ENCODE measurements at regions not wholly inside any gene's neighbourhood (a gene's known extent, or its start where the extent isn't known, plus 50 kb on each side); places are given as distances from the start of the nearest gene placed in this dataset.

DNA sequence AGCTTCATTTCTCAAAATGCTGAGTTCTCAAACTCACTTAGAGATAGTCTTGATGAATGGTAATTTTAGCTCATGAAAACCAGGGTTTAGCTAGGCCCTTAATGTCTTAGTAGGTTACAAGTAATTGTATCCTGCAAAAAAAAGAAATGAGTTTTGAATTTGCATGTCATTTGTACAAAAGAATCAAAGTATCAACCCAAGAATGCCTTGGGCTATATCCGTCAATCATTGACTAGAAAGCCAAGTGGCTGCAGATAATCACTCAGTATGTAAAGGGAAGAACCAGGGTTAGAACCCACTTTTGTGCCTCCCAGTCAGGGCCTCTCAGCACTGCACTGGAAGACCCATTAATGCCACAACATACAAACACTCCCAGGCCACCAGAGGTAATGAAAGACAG lies 427.6 kb upstream of the MDFIC2 start:
- DNase-seq (ENCODE audit: low spot score) (no peak), ATAC-seq (no peak)
- Mint-ChIP-seq H3K4me1 (peaks cover 9% of the 10 kb centered on the region), H3K27me3 (ENCODE audit: low read depth) (no peaks in the 10 kb centered on the region), H3K9me3 (no peaks in the 10 kb centered on the region), H3K27ac (no peak overlapping the region), H3K4me3 (no peak overlapping the region), H3K36me3 (no peaks in the 10 kb centered on the region)
- ChIA-PET CTCF (no interaction called here), POLR2A (no interaction called here)
- TF ChIP-seq CREB1 (CRISPR knock-in tag; IDR thresholded peaks at IDR 0.05) (no peak), ATF2 (CRISPR knock-in tag; IDR thresholded peaks at IDR 0.05; ENCODE audit: borderline replicate concordance, low read depth) (no peak), NR2C2 (CRISPR knock-in tag; IDR thresholded peaks at IDR 0.05) (no peak), NFYB (CRISPR knock-in tag; conservative IDR thresholded peaks at IDR 0.05; ENCODE audit: low read depth) (no peak), MYBL2 (CRISPR knock-in tag; IDR thresholded peaks at IDR 0.05) (no peak), ATF1 (CRISPR knock-in tag; IDR thresholded peaks at IDR 0.05) (no peak), AFF4 (CRISPR knock-in tag; IDR thresholded peaks at IDR 0.05; ENCODE audit: borderline replicate concordance) (no peak), MAX (CRISPR knock-in tag; IDR thresholded peaks at IDR 0.05) (no peak), SP1 (CRISPR knock-in tag; conservative IDR thresholded peaks at IDR 0.05) (no peak), ZNF671 (CRISPR knock-in tag; IDR thresholded peaks at IDR 0.05) (no peak), NR1H2 (CRISPR knock-in tag; IDR thresholded peaks at IDR 0.05) (no peak), IRF2 (CRISPR knock-in tag; IDR thresholded peaks at IDR 0.05; ENCODE audit: borderline replicate concordance, low read depth) (no peak)
- TF ChIP-seq, protein P1, sequence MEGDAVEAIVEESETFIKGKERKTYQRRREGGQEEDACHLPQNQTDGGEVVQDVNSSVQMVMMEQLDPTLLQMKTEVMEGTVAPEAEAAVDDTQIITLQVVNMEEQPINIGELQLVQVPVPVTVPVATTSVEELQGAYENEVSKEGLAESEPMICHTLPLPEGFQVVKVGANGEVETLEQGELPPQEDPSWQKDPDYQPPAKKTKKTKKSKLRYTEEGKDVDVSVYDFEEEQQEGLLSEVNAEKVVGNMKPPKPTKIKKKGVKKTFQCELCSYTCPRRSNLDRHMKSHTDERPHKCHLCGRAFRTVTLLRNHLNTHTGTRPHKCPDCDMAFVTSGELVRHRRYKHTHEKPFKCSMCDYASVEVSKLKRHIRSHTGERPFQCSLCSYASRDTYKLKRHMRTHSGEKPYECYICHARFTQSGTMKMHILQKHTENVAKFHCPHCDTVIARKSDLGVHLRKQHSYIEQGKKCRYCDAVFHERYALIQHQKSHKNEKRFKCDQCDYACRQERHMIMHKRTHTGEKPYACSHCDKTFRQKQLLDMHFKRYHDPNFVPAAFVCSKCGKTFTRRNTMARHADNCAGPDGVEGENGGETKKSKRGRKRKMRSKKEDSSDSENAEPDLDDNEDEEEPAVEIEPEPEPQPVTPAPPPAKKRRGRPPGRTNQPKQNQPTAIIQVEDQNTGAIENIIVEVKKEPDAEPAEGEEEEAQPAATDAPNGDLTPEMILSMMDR (IDR thresholded peaks at IDR 0.05): no peak
- TF ChIP-seq, protein P2, sequence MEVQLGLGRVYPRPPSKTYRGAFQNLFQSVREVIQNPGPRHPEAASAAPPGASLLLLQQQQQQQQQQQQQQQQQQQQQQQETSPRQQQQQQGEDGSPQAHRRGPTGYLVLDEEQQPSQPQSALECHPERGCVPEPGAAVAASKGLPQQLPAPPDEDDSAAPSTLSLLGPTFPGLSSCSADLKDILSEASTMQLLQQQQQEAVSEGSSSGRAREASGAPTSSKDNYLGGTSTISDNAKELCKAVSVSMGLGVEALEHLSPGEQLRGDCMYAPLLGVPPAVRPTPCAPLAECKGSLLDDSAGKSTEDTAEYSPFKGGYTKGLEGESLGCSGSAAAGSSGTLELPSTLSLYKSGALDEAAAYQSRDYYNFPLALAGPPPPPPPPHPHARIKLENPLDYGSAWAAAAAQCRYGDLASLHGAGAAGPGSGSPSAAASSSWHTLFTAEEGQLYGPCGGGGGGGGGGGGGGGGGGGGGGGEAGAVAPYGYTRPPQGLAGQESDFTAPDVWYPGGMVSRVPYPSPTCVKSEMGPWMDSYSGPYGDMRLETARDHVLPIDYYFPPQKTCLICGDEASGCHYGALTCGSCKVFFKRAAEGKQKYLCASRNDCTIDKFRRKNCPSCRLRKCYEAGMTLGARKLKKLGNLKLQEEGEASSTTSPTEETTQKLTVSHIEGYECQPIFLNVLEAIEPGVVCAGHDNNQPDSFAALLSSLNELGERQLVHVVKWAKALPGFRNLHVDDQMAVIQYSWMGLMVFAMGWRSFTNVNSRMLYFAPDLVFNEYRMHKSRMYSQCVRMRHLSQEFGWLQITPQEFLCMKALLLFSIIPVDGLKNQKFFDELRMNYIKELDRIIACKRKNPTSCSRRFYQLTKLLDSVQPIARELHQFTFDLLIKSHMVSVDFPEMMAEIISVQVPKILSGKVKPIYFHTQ (CRISPR knock-in tag; IDR thresholded peaks at IDR 0.05): no peak
- TF ChIP-seq, protein P3, sequence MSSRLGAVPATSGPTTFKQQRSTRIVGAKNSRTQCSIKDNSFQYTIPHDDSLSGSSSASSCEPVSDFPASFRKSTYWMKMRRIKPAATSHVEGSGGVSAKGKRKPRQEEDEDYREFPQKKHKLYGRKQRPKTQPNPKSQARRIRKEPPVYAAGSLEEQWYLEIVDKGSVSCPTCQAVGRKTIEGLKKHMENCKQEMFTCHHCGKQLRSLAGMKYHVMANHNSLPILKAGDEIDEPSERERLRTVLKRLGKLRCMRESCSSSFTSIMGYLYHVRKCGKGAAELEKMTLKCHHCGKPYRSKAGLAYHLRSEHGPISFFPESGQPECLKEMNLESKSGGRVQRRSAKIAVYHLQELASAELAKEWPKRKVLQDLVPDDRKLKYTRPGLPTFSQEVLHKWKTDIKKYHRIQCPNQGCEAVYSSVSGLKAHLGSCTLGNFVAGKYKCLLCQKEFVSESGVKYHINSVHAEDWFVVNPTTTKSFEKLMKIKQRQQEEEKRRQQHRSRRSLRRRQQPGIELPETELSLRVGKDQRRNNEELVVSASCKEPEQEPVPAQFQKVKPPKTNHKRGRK (CRISPR knock-in tag; IDR thresholded peaks at IDR 0.05; ENCODE audit: borderline replicate concordance): no peak
- TF ChIP-seq, protein P4, sequence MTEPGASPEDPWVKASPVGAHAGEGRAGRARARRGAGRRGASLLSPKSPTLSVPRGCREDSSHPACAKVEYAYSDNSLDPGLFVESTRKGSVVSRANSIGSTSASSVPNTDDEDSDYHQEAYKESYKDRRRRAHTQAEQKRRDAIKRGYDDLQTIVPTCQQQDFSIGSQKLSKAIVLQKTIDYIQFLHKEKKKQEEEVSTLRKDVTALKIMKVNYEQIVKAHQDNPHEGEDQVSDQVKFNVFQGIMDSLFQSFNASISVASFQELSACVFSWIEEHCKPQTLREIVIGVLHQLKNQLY (CRISPR knock-in tag; IDR thresholded peaks at IDR 0.05): no peak
- TF ChIP-seq, protein P5, sequence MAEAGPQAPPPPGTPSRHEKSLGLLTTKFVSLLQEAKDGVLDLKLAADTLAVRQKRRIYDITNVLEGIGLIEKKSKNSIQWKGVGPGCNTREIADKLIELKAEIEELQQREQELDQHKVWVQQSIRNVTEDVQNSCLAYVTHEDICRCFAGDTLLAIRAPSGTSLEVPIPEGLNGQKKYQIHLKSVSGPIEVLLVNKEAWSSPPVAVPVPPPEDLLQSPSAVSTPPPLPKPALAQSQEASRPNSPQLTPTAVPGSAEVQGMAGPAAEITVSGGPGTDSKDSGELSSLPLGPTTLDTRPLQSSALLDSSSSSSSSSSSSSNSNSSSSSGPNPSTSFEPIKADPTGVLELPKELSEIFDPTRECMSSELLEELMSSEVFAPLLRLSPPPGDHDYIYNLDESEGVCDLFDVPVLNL (CRISPR knock-in tag; IDR thresholded peaks at IDR 0.05; ENCODE audit: borderline replicate concordance, low read depth): no peak

Measured in WTC11 (cell line).